ENCODE measurements at regions not wholly inside any gene's neighbourhood (a gene's known extent, or its start where the extent isn't known, plus 50 kb on each side); places are given as distances from the start of the nearest gene placed in this dataset.

- TF ChIP-seq CTCF (conservative IDR thresholded peaks at IDR 0.05; ENCODE audit: low read depth, low read length) = no peak
- no peak for TF ChIP-seq EZH2 (IDR thresholded peaks at IDR 0.05; ENCODE audit: borderline replicate concordance, low read depth, low read length, poor library complexity, severe bottlenecking)
Measured at GRCh38 chr2:71787476-71788185, 334.3 kb downstream of the DYSF start.

Data from A673 (cell line).